MV-4-11 (cell line): ENCODE measurements at regions not wholly inside any gene's neighbourhood (a gene's known extent, or its start where the extent isn't known, plus 50 kb on each side); places are given as distances from the start of the nearest gene placed in this dataset.

ENCODE experiments used
- DNase-seq: peaks from one replicate; lab custom pipeline; 2025; lab: John Stamatoyannopoulos, UW

GRCh38 chr10:63708421-63708820 is 187.2 kb downstream of the REEP3 start:
- no peak for DNase-seq

GRCh38 chr10:63710703-63711102 is 189.5 kb downstream of the REEP3 start:
- DNase-seq, result no peak

- no peak for DNase-seq
Measured at GRCh38 chr10:63711361-63711760, 190.2 kb downstream of the REEP3 start.

GRCh38 chr10:63711867-63712716 is 190.9 kb downstream of the REEP3 start:
- peak; percentile 21 for DNase-seq

GRCh38 chr10:63712717-63713115 is 191.5 kb downstream of the REEP3 start:
- DNase-seq, result no peak

- no peak for DNase-seq
Measured at GRCh38 chr10:63713191-63714144, 192.3 kb downstream of the REEP3 start.

GRCh38 chr10:63716016-63716580 is 194.9 kb downstream of the REEP3 start:
- peak; percentile 28 for DNase-seq

GRCh38 chr10:63717027-63717715 is 196.0 kb downstream of the REEP3 start:
- DNase-seq, result no peak

GRCh38 chr10:63718006-63718405 is 196.8 kb downstream of the REEP3 start:
- peak; percentile 40 for DNase-seq

GRCh38 chr10:63718421-63718820 is 197.2 kb downstream of the REEP3 start:
- no peak for DNase-seq

GRCh38 chr10:63719226-63719856 is 198.1 kb downstream of the REEP3 start:
- no peak for DNase-seq

GRCh38 chr10:63720072-63720537 is 198.9 kb downstream of the REEP3 start:
- DNase-seq, result peak; percentile 20

GRCh38 chr10:63720676-63721075 is 199.5 kb downstream of the REEP3 start:
- no peak for DNase-seq

GRCh38 chr10:63722537-63722936 is 201.3 kb downstream of the REEP3 start:
- DNase-seq, result no peak

GRCh38 chr10:63723320-63723719 is 202.1 kb downstream of the REEP3 start:
- DNase-seq, result no peak

GRCh38 chr10:63723741-63724140 is 202.5 kb downstream of the REEP3 start:
- DNase-seq, result no peak

- no peak for DNase-seq
Measured at GRCh38 chr10:63724922-63725321, 203.7 kb downstream of the REEP3 start.

GRCh38 chr10:63726867-63727266 is 205.7 kb downstream of the REEP3 start:
- DNase-seq, result no peak

GRCh38 chr10:63727636-63728035 is 206.4 kb downstream of the REEP3 start:
- DNase-seq, result no peak

- DNase-seq, result no peak
Measured at GRCh38 chr10:63735305-63735704, 214.1 kb downstream of the REEP3 start.

GRCh38 chr10:63738410-63738809 is 217.2 kb downstream of the REEP3 start:
- DNase-seq, result no peak
